ENCODE measurements at regions not wholly inside any gene's neighbourhood (a gene's known extent, or its start where the extent isn't known, plus 50 kb on each side); places are given as distances from the start of the nearest gene placed in this dataset.
"Not testable (repeated sequence)": the region's sequence is repeated elsewhere in the genome, so short reads cannot be mapped to it uniquely, and the experiment has no call there.

DNA sequence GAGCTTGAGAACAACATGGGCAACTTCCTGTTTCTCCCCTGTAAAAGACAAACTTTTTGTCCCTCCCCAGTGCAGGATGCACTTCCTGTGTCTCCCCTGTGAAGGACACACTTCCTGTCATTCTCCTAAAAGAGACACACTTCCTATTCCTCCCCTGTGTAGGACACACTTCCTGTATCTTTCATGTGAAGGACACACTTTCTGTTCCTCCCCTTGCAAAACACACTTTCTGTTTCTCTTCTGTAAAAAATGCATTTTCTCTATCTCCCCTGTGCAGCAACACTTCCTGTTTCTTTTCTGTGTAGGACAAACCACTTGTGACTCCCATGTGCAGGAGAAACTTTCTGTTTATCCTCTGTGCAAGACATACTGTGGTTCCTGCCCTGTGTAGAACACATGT lies 488.6 kb upstream of the USP9Y start:
- intact Hi-C loops (cut with DNase I): no loop called here
- DNase-seq: no peak

DNA sequence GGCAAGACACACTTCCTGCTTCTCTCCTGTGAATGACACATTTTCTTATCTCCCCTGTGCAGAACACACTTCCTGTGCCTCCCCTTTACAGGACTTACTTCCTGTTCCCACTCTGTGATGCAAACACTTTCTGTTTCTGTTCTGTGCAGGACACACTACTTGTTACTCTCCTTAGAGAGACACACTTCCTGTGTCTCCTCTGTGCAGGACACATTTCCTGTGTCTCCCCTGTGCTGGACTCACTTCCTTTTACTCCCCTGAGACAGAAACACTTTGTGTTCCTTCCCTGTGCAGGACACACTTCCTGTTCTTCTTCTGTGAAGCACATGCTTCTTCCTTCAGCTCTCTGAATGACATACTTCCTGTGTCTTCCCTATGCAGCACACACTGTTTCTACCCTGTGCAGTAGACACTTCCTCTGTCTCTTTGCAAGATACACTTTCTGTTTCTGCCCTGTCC lies 485.4 kb upstream of the USP9Y start:
- no peak for DNase-seq
- intact Hi-C loops (cut with DNase I): no loop called here

- intact Hi-C loops (cut with DNase I): no loop called here
- no peak for DNase-seq
Measured at GRCh38 chrY:12230921-12231320, 470.1 kb upstream of the USP9Y start.

DNA sequence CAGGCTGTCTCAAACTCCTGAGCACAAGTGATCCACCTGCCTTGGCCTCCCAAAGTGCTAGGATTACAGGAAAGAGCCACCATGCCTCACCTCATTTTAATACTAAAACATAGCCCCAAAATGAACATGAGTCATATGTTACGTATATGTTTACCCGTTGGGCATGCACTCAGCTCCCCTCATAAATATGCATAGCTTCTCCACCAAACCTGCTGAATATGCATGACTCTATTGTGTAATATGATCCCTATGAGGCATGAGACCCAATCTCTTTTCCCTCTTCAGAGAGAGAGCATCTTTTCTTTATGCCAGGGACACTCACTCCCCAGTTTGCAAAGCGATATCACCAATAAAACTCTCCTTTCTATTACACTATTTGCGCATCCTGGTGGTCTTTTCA lies 464.6 kb upstream of the USP9Y start:
- intact Hi-C loops (cut with DNase I): no loop called here
- no peak for DNase-seq

DNA sequence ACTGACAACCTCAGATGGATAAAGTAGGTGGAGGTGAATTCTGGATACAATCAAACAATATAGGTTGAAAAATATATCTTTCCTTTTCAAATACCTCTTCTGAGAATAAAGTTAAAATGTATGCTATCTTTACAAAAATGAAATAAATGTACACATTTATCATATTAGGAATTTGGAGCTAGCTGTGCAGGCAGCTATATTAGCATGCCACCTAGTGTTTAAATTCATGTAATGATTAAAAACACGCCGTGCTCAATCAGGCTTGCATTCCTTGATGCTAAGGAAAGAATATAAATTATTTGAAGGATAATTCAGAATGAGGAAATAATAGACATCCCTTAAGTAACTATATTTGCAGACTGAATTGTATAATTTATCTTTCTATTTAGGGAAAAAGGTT lies 460.7 kb upstream of the USP9Y start:
- DNase-seq; intact Hi-C loops (cut with DNase I): not testable (repeated sequence)

DNA sequence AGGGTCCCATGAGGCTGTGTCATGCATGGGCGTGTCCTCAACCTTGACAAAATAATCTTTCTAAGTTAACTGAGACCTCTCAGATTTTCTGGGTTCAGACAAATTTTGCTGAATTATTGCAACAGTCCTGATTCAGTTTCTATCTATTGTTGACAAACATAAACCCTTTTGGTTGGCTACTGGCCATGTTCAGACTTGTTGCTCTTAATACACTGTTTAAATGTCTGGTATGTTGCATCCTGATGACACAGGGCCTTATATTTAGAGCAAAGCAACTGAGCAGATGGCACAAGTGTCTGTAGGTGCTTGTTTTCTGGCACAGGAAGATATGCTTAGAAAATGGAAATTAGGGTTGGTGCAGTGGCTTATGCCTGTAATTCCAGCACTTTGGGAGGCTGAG lies 456.9 kb upstream of the USP9Y start:
- intact Hi-C loops (cut with DNase I): no loop called here
- DNase-seq: no peak

DNA sequence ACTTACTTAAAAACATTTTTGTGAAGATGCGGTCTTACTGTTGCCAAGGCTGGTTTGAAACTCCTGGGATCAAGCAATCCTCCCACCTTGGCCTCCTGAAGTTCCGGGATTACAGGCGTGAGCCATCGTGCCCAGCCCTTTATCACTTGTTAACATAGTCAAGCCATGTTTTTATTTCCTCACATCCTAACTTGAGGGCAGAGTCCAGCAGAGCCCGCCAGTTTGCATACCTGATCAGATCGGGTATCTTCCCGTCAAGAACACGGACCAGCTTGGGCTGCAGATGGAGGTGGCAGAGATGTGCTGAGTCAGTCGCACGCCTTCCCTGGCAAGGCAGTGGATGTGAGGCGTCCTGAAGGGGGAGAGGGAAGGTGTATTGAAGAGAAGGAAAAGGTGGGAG lies 447.3 kb upstream of the USP9Y start:
- intact Hi-C loops (cut with DNase I): no loop called here

DNA sequence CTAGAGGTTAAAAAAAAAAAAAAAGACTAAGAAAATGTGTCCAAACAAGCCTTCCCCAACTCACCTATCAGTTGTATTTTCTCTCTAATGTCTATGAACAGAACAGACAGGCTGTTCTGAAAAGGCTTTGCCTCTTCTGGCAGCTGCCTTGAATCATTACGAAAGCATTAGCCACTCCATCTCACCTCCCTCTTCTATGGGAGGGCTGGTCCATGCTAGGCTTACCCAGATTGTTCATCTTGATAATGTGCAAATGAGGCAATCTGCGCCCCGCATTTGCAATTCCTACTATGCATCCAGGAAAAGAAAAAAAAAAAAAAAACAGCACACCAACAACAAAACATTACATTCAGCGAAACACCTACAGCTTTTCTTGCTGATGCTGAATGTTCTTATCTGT lies 429.9 kb upstream of the USP9Y start:
- intact Hi-C loops (cut with DNase I): no loop called here
- no peak for DNase-seq

More for the DNA sequence above, 447.3 kb upstream of the USP9Y start:
- peak in 1 of 10 donors; percentile 5 for DNase-seq

- intact Hi-C loops (cut with DNase I): no loop called here
- no peak for DNase-seq
Measured at GRCh38 chrY:12285608-12286007, 415.4 kb upstream of the USP9Y start.

DNA sequence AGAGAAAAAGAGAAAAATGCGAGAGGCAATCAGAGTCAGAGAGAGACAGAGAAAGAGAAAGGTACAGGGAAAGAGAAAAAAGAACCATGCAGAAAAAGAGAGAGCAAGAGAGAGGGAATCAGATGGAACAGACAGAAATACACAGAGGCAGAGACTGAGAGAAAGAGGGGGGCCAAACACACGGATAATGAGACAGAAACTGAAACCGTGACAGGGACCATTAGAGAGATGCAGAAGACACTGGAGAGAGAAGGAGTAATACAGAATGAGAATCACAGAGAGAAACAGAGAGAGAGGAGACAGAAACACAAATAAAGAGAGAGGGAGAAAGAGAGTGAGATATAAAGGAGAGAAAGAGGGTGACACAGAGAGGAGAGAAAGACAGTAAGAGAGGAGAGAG lies 412.1 kb upstream of the USP9Y start:
- no peak for DNase-seq
- intact Hi-C loops (cut with DNase I): no loop called here

DNA sequence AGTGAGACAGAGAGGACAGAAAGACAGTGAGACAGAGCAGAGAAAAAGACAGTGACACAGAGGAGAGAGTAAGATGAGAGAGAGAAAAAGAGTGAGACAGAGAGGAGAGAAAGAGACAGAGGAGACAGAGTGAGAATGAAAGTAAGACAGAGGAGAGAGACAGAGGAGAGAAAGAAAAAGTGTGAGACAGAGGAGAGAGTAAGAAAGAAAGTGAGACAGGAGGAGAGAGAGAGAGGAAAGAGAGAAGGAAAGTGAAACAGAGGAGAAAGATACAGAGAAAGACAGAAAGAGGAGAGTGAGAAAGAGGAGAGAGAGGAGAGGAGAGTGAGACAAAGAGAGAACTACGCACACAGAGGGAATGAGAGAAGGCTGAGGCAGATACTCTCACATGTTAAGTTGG lies 411.6 kb upstream of the USP9Y start:
- DNase-seq: no peak
- intact Hi-C loops (cut with DNase I): no loop called here

DNA sequence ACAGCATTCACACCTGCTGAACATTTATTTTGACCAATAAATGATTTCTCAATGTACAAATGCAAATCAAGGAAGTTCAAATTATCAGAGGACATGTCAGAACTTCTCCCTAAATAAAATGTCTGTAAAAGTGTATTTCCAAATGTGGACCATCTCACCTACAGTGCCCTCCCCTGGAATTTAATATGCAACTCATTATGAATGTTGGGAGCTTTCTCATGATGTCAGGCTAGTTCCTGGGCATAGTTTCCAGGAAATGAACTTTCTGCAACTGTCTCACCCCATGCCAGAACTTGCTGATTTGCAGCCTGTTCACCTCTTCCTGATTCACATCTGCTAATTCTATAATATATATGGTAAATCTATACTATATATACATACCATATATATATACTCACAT lies 408.5 kb upstream of the USP9Y start:
- intact Hi-C loops (cut with DNase I): no loop called here
- DNase-seq: no peak

DNA sequence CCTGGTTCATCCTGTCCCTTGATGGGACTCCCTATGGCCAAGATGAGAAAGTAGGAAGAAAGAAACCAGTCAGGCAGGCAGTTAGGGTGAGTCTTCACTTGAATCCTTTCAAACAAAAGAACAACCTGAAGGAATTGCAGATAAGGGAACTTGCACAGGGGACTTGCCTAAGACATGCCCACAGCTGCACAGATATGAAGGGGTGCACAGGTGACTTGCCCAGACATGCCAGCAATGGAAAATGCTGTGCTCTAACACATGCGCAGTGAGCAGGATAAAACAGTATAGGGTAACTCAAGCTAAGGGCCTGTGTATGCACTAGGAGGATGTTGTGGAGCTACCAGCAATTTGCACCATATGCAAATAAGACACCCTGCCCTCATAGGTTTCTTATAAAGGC lies 404.6 kb upstream of the USP9Y start:
- DNase-seq: no peak
- intact Hi-C loops (cut with DNase I): no loop called here

- intact Hi-C loops (cut with DNase I); DNase-seq: not testable (repeated sequence)
Measured at GRCh38 chrY:12299796-12300195, 401.2 kb upstream of the USP9Y start.

DNA sequence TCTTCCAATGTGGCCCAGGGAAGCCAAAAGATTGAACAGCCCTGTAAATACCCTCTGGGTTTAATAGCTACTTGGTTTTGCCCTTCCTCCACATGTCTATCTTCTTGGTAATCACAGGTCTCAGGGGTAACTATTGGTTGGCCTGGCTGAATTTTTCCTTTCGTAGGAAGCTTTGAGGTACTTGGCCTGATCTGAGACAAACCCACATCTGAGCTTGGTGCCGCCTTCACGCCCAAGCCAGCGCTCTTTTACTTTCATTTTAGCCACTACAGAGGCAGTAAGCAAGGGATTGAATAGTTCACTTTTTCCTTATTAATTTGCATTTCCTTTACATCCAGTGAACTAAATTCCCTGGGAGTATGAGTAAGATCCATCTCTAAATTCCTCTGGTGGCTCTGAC lies 397.6 kb upstream of the USP9Y start:
- DNase-seq: no peak
- intact Hi-C loops (cut with DNase I): no loop called here

- no peak for DNase-seq
Measured at GRCh38 chrY:12305456-12305855, 395.6 kb upstream of the USP9Y start.

DNA sequence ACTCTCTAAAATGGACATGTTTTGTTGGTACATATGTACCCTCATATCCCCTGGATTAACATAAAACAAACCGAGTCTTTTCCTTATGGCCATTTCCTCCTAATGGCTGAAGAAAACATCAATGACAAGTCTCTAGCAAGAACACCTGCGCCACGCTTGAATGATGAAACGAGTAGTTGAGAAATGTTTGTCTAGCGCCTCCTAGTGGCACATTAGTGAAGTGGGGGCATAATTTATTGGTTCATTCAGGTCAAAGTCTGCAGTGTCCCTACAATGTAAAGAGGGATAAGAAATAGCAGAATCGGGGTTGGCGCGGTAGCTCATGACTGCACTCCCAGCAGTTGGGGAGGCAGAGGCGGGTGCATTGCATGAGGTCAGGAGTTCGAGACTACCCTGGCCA lies 391.8 kb upstream of the USP9Y start:
- DNase-seq: no peak
- intact Hi-C loops (cut with DNase I): no loop called here

More at GRCh38 chrY:12305456-12305855, 395.6 kb upstream of the USP9Y start:
- intact Hi-C loops (cut with DNase I): no loop called here

GRCh38 chrY:12310832-12311231 lies 390.2 kb upstream of the USP9Y start:
- no peak for DNase-seq
- intact Hi-C loops (cut with DNase I): no loop called here

GRCh38 chrY:12327751-12328150 lies 373.3 kb upstream of the USP9Y start:
- no peak for DNase-seq
- intact Hi-C loops (cut with DNase I): no loop called here

DNA sequence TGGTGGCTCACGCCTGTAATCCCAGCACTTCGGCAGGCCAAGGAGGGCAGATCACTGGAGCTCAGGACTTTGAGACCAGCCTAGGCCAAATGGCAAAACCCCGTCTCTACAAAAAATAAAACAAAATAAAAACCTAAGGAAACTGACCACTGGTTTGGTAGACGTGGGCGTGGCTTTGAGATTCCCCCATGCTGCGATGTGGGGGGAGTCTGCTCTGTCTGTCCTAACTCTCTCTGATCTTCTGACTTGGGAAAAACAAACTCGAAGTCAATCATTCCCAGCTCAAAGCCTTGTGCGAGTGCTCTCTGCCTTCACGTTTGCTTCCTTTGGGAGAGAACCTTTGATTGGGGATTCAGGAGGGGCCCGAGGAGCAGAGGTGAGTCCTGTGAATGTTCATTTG lies 369.1 kb upstream of the USP9Y start:
- DNase-seq; intact Hi-C loops (cut with DNase I): not testable (repeated sequence)

- DNase-seq: no peak
- intact Hi-C loops (cut with DNase I): no loop called here
Measured at GRCh38 chrY:12343211-12343610, 357.8 kb upstream of the USP9Y start.

GRCh38 chrY:12348181-12348580 lies 352.9 kb upstream of the USP9Y start:
- no peak for DNase-seq
- intact Hi-C loops (cut with DNase I): no loop called here

DNA sequence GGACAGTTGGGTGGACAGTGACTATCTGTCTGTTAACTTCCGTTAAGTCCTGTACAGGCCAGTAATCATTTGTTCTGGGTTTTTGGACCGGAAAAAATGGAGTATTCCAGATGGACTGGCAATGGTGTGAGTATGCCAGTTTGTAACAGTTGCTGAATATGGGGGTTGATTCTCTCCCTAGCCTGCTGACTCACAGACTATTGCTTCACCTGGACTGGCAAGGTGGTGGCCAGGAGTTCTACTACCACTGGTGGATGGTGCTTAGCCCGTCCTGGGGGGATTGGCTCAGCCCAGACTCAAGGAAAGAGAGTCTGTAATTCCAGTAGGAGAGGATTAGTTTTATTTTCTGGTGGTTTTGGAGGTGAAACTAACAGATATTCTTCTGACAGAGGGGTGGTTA lies 343.8 kb upstream of the USP9Y start:
- intact Hi-C loops (cut with DNase I): no loop called here

GRCh38 chrY:12357655-12358054 lies 343.4 kb upstream of the USP9Y start:
- intact Hi-C loops (cut with DNase I): no loop called here
- DNase-seq: no peak

More for the DNA sequence above, 343.8 kb upstream of the USP9Y start:
- no peak for DNase-seq

Data from posterior cingulate gyrus (tissue), 11 donors.